PC-3 (cell line): ENCODE measurements at regions not wholly inside any gene's neighbourhood (a gene's known extent, or its start where the extent isn't known, plus 50 kb on each side); places are given as distances from the start of the nearest gene placed in this dataset.
A peak's percentile ranks its signal among the peaks of the same experiment; 100 is the strongest.

Experiments
- ATAC-seq: fragments of 200-7000 bp; cut with Tn5 transposase; 2 replicates; pipeline ENCODE4 v1.9.1; 2020; ENCODE audit warnings: mild to moderate bottlenecking, moderate library complexity
- BruUV-seq: library from RNA; stranded (reverse); fragments of 400-500 nt; replicated peaks from 2 replicates; lab custom pipeline; 2021; lab: Mats Ljungman, UMichigan
- CTCF ChIA-PET: fragments of 300-600 bp; sonication (Branson Sonifier 250); formaldehyde crosslinking; loops from one replicate; lab custom pipeline; 2022; ENCODE audit warnings: antibody characterized with exemption; lab: Charles Lee
- POLR2A ChIA-PET: fragments of 300-600 bp; sonication (Branson Sonifier 250); formaldehyde crosslinking; loops from one replicate; lab custom pipeline; 2022; ENCODE audit warnings: antibody characterized with exemption; ENCODE audit not compliant: unreplicated experiment; lab: Charles Lee
- DNase-seq: peaks from one replicate; pipeline ENCODE4 v3.0.0-alpha.2; 2015
- H2AFZ ChIP-seq: fragments of 300-600 bp; sonication (generic); 2 replicates; pipeline ENCODE4 v1.6.0; 2016; ENCODE audit warnings: antibody characterized with exemption, low read length
- H3F3A ChIP-seq: fragments of 300-600 bp; sonication (generic); one replicate; pipeline ENCODE4 v1.6.0; 2017; ENCODE audit warnings: antibody characterized with exemption, low read length, control low read depth, mild to moderate bottlenecking; ENCODE audit not compliant: unreplicated experiment
- H3K27ac ChIP-seq: fragments of 300-600 bp; sonication (generic); 2 replicates; pipeline ENCODE4 v1.5.1; 2016; ENCODE audit warnings: mild to moderate bottlenecking, low read length
- H3K27me3 ChIP-seq: fragments of 300-600 bp; sonication (generic); 2 replicates; pipeline ENCODE4 v1.6.1; 2016; ENCODE audit warnings: low read length, mixed read lengths
- H3K36me3 ChIP-seq: fragments of 300-600 bp; sonication (generic); 2 replicates; pipeline ENCODE4 v1.6.1; 2016; ENCODE audit warnings: low read depth, mixed run types, low read length, mixed read lengths
- H3K4me1 ChIP-seq: fragments of 300-600 bp; sonication (generic); 2 replicates; pipeline ENCODE4 v1.5.1; 2016; ENCODE audit warnings: low read length; ENCODE audit not compliant: insufficient read depth
- H3K4me2 ChIP-seq: fragments of 300-600 bp; sonication (generic); 2 replicates; pipeline ENCODE4 v1.6.0; 2016; ENCODE audit warnings: low read length
- H3K4me3 ChIP-seq: fragments of 300-600 bp; sonication (generic); 2 replicates; pipeline ENCODE4 v1.5.1; 2016; ENCODE audit warnings: mild to moderate bottlenecking, low read length, mixed read lengths
- H3K79me2 ChIP-seq: fragments of 300-600 bp; sonication (generic); 2 replicates; pipeline ENCODE4 v1.6.1; 2017; ENCODE audit warnings: low read length, mixed read lengths
- H3K9ac ChIP-seq: fragments of 300-600 bp; sonication (generic); 2 replicates; pipeline ENCODE4 v1.6.0; 2016; ENCODE audit warnings: mild to moderate bottlenecking, low read length
- H3K9me2 ChIP-seq: fragments of 300-600 bp; sonication (generic); replicated peaks from 2 replicates; pipeline ENCODE4 v1.6.1; 2016; ENCODE audit warnings: mixed run types, low read length, mixed read lengths
- H3K9me3 ChIP-seq: fragments of 300-600 bp; sonication (generic); 2 replicates; pipeline ENCODE4 v1.6.1; 2016; ENCODE audit warnings: low read length, mixed read lengths
- H4K20me1 ChIP-seq: fragments of 300-600 bp; sonication (generic); 2 replicates; pipeline ENCODE4 v1.6.1; 2016; ENCODE audit warnings: low read length, mixed read lengths
- EZH2 ChIP-seq: fragments of 300-600 bp; sonication (generic); IDR thresholded peaks from one replicate; pipeline ENCODE4 v1.6.1; 2017; ENCODE audit warnings: antibody characterized with exemption, mild to moderate bottlenecking, low read length; ENCODE audit not compliant: unreplicated experiment
- EZH2phosphoT487 ChIP-seq: fragments of 300-600 bp; sonication (generic); IDR thresholded peaks from 2 replicates; pipeline ENCODE4 v1.6.1; 2018; ENCODE audit warnings: mild to moderate bottlenecking, antibody characterized with exemption, low read length, borderline replicate concordance
- intact Hi-C: fragments of 100-400 bp; cut with micrococcal nuclease; formaldehyde crosslinking; loops from 2 replicates; pipeline ENCODE4 v1.9.0; 2023
- TF ChIP-seq, protein P1 (sequence below): fragments of 300-600 bp; sonication (generic); conservative IDR thresholded peaks from 2 replicates; pipeline ENCODE4 v1.5.1; 2017; ENCODE audit warnings: antibody characterized with exemption, low read depth, mild to moderate bottlenecking, low read length

DNA sequence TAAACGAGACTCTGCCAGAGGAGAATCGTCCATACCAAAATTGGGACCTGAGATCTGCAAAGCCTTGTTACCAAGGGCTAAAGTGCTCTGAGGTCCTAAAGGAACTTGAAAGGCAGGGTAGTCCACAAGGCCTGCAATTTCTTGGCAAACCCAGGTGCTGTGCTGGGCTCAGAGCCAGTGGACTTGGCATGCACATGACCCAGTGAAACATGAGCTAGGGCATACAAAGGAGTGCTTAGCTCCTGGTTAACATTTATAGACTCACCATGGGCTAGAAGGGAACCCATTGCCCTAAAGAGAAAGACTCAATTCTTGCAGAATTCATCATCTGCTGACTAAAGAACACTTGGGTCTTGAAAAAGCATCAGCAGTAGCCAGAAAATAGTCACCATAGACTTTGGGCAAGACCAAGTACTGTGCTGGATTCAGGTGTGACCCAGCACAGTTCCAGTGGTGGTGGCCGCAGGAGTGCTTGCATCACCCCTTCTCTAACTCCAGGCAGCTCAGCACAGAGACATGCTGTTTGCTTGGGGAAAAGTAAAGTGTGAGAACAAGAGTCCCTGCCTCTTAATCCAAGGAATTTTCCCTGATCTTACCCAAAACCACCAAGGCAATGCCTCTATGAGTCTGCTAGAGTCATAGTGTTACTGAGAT is 1069.4 kb upstream of the ADGRL2 start:
- Histone ChIP-seq H3K9me2 (no peaks in the 10 kb centered on the region), H3K4me2 (no peak overlapping the region), H4K20me1 (no peaks in the 10 kb centered on the region), H3F3A (no peaks in the 10 kb centered on the region), H3K27me3 (no peaks in the 10 kb centered on the region), H3K4me3 (no peak overlapping the region), H3K9ac (no peak overlapping the region), H3K4me1 (no peaks in the 10 kb centered on the region), H3K36me3 (no peaks in the 10 kb centered on the region), H3K9me3 (no peaks in the 10 kb centered on the region), H3K27ac (no peak overlapping the region), H3K79me2 (no peaks in the 10 kb centered on the region), H2AFZ (no peak overlapping the region)
- BruUV-seq, result no TSS peak
- DNase-seq (peak; percentile 61), ATAC-seq (peak; percentile 78)
- POLR2A ChIA-PET, result no interaction called here
- intact Hi-C loops, result no loop called here
- no peak for TF ChIP-seq EZH2
- TF ChIP-seq, protein P1, sequence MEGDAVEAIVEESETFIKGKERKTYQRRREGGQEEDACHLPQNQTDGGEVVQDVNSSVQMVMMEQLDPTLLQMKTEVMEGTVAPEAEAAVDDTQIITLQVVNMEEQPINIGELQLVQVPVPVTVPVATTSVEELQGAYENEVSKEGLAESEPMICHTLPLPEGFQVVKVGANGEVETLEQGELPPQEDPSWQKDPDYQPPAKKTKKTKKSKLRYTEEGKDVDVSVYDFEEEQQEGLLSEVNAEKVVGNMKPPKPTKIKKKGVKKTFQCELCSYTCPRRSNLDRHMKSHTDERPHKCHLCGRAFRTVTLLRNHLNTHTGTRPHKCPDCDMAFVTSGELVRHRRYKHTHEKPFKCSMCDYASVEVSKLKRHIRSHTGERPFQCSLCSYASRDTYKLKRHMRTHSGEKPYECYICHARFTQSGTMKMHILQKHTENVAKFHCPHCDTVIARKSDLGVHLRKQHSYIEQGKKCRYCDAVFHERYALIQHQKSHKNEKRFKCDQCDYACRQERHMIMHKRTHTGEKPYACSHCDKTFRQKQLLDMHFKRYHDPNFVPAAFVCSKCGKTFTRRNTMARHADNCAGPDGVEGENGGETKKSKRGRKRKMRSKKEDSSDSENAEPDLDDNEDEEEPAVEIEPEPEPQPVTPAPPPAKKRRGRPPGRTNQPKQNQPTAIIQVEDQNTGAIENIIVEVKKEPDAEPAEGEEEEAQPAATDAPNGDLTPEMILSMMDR, result no peak
- no peak for TF ChIP-seq EZH2phosphoT487
- CTCF ChIA-PET, result interaction anchor here (0.6 kb wide), 1 partner anchor 216 kb away, joined by 4 read pairs; no protein-coding TSS in a partner anchor

DNA sequence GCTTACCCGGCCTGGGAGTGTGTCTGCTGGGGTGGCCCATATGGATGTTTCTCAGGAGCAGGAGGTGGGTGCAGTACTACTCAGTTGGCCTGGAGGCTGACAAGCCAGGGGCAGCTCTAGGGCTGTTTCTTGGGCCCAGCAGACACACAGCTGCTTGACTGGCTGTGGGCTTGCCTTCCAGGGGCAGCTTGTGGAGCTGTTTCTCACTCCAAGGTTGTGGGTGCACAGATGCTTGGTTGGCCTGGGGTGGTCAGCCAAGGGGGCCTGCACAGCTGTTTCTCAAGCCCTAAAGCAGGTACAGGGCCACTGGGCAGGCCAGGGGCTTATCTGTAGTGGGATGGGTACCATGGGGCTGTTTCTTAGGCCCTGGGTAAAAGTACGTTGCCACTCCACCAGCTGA is 1078.1 kb upstream of the ADGRL2 start:
- no peak overlapping the region for H3K9ac ChIP-seq
- H3F3A ChIP-seq, result no peaks in the 10 kb centered on the region
- no peak for ATAC-seq
- no peak for DNase-seq
- H4K20me1 ChIP-seq, result no peaks in the 10 kb centered on the region
- CTCF ChIA-PET, result no interaction called here
- intact Hi-C loops, result no loop called here
- no peak overlapping the region for H3K4me2 ChIP-seq
- POLR2A ChIA-PET, result no interaction called here
- no peaks in the 10 kb centered on the region for H3K79me2 ChIP-seq
- BruUV-seq, result no TSS peak
- H3K4me3 ChIP-seq, result no peak overlapping the region
- no peaks in the 10 kb centered on the region for H3K36me3 ChIP-seq
- no peaks in the 10 kb centered on the region for H3K4me1 ChIP-seq
- no peaks in the 10 kb centered on the region for H3K9me2 ChIP-seq
- no peak overlapping the region for H2AFZ ChIP-seq
- H3K9me3 ChIP-seq, result no peaks in the 10 kb centered on the region
- no peaks in the 10 kb centered on the region for H3K27me3 ChIP-seq
- no peak overlapping the region for H3K27ac ChIP-seq
- TF ChIP-seq, protein P1, result no peak
- TF ChIP-seq EZH2, result no peak
- no peak for TF ChIP-seq EZH2phosphoT487

DNA sequence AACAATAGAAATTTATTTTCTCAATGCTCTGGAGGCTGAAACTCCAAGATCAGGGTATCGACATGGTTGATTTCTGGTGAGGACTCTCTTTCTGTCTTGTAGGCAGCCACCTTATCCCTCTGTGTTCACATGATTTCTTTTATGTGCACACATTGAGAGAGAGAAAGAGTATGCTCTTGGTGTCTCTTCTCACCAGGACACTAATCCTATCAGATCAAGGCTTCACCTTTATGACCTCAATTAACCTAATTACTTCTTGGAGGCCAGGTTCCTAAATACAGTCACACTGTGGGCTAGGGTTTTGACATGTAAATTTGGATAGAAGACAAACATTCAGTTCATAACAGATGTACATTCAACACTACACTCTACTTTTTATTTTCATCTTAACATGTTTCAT is 1094.2 kb upstream of the ADGRL2 start:
- H4K20me1 ChIP-seq, result no peaks in the 10 kb centered on the region
- H3K27ac ChIP-seq, result no peak overlapping the region
- no peak overlapping the region for H3K4me2 ChIP-seq
- CTCF ChIA-PET, result no interaction called here
- H3K9ac ChIP-seq, result no peak overlapping the region
- intact Hi-C loops, result no loop called here
- H3K27me3 ChIP-seq, result no peaks in the 10 kb centered on the region
- no peaks in the 10 kb centered on the region for H3K4me1 ChIP-seq
- ATAC-seq (no peak), DNase-seq (no peak)
- no peaks in the 10 kb centered on the region for H3K9me3 ChIP-seq
- no peaks in the 10 kb centered on the region for H3K79me2 ChIP-seq
- H2AFZ ChIP-seq, result no peak overlapping the region
- TF ChIP-seq, protein P1, result no peak
- no peak for TF ChIP-seq EZH2phosphoT487
- TF ChIP-seq EZH2, result no peak
- no peaks in the 10 kb centered on the region for H3K9me2 ChIP-seq
- POLR2A ChIA-PET, result no interaction called here
- no peak overlapping the region for H3K4me3 ChIP-seq
- no TSS peak for BruUV-seq
- no peaks in the 10 kb centered on the region for H3F3A ChIP-seq
- H3K36me3 ChIP-seq, result no peaks in the 10 kb centered on the region
